ENCODE measurements at regions not wholly inside any gene's neighbourhood (a gene's known extent, or its start where the extent isn't known, plus 50 kb on each side); places are given as distances from the start of the nearest gene placed in this dataset.
"Not testable (repeated sequence)": the region's sequence is repeated elsewhere in the genome, so short reads cannot be mapped to it uniquely, and the experiment has no call there.

GRCh38 chr15:53116169-53116568, 326.0 kb upstream of the ONECUT1 start:
- no peak for DNase-seq

DNA sequence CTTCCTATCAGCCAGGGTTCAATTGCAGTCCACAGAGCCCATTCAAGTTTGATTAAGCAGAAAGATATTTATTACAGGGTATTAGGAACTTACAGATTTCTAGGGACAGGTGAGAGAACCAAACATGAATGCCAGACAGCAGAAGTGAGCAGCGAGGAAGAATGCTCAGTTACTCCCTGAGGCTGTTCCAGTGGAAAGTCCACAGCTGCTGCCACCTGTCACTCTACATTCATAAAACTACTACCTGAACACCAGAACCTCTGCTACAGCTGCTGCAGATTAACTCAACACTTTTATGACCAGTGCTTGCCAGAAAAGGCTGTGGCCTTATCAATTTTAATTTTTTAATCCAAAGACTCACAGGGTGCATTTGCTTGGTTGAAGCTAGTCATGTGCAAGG, 325.4 kb upstream of the ONECUT1 start:
- DNase-seq = no peak

GRCh38 chr15:53114960-53115359, 324.8 kb upstream of the ONECUT1 start:
- no peak for DNase-seq

GRCh38 chr15:53110999-53111398, 320.9 kb upstream of the ONECUT1 start:
- DNase-seq = no peak

- no peak for DNase-seq
Observed at GRCh38 chr15:53108319-53108718, 318.2 kb upstream of the ONECUT1 start.

DNA sequence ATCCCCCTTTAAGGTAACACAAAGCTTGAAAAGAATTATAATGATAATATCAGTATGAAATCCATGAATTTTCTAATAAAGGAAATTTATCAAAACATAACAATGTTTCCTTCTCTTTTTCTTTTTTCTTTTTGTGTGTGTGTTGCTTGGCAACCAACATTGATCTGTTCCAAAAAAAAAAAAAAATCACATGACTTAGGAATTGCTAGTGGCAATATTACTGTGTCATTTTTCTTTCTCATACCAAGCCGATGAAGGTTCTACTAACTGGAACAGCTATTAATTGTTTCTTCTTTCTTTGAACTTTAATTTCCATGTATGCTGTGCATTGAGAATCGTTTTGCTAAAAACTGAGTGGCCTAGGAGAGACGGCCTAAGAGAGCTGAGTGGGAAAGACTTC, 317.7 kb upstream of the ONECUT1 start:
- DNase-seq = no peak

- DNase-seq = no peak
Observed at GRCh38 chr15:53106505-53107286, 316.6 kb upstream of the ONECUT1 start.

DNA sequence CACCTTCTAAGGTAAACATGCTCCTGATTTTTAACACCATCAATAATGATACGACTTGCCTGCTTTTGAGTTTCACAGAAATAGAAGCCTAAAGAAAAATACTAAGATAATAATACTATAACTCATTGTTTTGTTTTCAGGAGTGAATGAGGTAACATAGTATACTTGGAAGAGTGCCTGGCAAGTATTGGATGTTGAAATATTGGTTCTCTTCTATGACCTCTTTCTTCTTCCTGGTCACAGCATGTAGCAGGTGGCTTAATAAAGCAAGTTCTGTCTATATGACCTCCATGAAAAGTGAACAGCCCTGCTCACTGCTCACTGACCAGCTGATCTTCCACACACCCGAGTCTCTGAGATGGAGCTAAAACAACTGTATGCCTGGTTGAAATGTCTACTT, 312.3 kb upstream of the ONECUT1 start:
- no peak for DNase-seq

DNA sequence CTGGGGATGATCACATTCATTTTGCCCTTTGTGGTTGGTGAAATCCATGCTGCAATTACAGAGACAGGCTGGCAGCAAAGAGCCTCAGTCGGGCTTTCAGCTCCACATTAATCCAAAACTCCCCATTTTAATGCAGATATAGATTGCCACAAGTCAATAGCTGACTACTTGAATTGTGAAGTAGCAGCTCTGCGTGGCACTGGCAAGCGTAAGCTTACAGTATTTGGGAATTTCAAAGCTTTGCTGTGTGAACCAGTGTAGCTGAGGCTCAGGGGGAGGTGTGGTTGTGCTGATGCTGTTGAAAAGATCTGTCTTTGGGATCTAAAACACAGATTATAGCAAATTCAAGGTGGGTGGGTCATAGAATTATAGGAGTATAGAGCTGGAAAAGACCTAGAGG, 290.3 kb upstream of the ONECUT1 start:
- DNase-seq = no peak

- no peak for DNase-seq
Observed at GRCh38 chr15:53074221-53074620, 284.1 kb upstream of the ONECUT1 start.

GRCh38 chr15:53072077-53072476, 281.9 kb upstream of the ONECUT1 start:
- peak; percentile 3 for DNase-seq

GRCh38 chr15:53068636-53069035, 278.5 kb upstream of the ONECUT1 start:
- no peak for DNase-seq

- no peak for DNase-seq
Observed at GRCh38 chr15:53059273-53060043, 269.3 kb upstream of the ONECUT1 start.

DNA sequence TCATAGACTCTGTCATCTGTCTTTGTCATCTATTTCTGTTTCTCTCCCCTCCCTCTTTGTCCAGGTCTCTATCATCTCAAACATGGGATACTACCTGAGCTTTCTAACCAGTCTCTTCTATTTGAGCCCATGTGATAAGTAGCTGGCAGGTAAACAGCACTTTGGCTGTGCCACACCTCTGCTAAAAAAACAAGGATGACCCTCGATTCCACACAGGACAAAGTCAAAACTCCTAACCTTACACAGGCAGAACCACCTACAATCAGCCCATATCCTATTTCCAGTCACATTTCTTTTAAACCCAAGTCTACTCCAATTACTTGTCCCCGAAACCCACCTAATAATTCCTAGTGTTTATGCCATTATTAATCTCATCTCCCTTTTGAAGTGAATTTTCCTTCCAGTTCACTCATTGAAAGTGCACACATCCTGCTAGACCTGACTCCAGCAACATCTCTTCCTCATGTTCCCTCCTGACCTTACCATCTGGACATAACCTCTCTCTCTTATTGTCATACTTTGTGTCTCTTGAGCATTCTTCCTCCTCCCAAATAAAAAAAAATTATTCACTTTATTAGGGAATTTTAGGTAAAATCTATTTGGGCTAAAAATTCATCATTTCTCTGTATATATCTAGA, 256.1 kb upstream of the ONECUT1 start:
- DNase-seq = no peak

- DNase-seq = no peak
Observed at GRCh38 chr15:53038655-53038941, 248.5 kb upstream of the ONECUT1 start.

DNA sequence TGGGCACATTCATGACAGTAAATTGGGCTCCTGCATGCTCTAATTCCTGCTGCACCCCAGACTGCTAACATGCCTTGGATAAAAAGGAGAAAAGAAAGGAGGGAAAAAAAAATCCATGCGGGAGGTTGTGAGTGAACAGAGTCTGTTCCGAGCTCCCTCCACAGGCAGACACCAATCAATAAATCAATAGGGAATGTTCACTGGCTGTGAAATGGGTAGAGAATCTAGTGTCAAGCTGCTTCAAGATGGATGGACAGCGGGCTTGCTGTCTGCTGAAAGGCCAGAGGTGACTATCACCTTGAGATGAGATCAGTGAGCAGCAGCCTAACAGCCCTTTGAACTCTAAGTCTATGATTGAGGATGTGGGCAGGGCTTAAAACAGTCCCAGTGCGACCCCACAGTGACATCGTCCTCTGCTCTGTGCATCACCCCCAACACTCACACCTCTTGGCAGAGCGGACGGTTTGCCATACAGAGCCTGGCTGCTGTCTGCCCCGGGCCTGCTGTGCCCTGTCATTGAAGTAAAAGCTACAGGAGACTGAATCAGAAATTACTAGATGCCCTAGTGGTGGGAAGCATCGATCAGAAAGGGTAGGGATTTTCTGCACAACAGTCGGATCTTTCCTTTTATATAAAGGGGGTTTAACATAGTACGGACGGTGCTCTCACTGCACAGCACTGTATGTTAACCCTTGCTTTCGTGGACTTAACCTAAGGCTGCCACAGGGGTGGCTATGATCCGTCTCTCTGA, 247.9 kb upstream of the ONECUT1 start:
- no peak for DNase-seq

DNA sequence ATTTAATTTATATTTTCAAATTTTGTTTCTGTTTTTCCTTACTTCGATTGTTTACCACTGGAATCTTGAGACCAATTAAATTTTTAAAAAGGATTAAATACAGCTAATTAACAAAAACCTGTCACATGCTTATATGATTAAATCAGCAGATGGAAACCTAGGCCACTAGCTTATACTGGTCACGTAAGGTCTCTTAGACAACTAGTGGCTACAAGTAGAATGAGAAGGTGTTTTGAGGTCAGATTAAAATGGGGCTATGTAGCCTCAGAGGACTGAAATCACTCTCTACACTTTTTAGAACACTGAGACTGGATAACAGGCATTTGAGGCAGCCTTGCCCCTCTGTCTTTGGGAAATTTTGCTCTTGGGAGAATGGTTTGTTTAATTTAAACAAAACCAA, 246.5 kb upstream of the ONECUT1 start:
- DNase-seq = no peak

DNA sequence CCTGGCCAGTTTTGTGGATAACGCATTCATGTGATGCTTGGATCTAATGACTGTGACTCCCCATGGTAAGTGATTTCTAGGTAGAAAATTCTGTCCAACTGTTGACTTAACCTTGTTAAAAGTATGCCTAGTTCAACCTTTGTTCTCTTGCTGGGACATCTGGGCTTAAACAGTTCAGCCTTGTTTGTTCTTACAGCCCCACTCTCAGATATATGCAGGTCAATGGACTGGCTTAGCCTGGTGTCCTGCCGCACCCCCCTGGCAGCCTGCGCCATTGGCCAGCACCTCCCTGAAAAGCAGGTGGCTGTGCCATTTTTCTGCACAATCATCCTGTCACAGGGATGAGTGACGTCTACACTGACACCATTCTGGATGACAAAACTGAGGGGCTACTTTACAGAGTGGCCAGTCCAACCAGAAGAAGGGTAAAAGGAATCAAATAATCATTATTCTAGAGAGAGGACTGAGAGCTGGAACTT, 244.7 kb upstream of the ONECUT1 start:
- no peak for DNase-seq

- no peak for DNase-seq
Observed at GRCh38 chr15:53033709-53034108, 243.6 kb upstream of the ONECUT1 start.

DNA sequence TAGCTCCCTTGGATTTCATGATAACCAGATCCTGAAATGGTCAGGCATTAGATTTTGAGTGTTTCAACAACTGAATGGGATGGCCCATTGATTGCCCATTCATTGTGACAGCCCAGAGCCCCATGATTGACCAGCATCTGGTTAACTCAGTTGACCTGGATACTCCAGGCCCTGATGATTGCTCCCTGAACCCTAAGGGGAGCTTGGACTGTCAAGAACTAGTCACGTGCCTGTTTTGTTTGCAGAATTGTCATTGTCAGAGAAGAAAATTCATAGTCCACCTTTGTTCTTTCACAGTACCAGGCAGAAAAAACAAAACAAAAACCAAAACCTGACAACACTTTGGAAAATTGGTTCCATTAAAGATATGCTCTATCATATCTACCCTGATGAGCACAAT, 241.3 kb upstream of the ONECUT1 start:
- no peak for DNase-seq

- DNase-seq = no peak
Observed at GRCh38 chr15:53022788-53023187, 232.7 kb upstream of the ONECUT1 start.

DNA sequence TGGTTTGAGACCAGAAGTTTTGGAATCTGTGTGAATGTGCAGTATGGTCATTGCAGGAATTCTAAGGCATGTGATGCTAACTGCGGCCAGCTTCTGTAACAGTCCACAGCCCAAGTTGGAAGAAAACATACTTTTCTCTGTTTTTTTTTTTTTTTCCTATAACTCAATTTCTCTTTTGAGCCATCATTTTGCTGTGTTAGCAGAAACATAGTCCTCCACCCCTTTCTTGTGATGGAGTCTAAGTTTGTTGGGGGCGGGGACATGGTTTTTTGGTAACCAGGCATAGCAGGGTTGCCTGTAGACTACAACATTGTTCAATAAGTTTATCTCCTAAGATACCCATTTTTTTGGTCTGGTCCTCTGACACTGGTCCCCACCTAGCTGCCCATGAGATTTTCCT, 223.2 kb upstream of the ONECUT1 start:
- no peak for DNase-seq

GRCh38 chr15:53011779-53012178, 221.6 kb upstream of the ONECUT1 start:
- DNase-seq = not testable (repeated sequence)

Data from stimulated activated CD4-positive, alpha-beta T cell treated with anti-CD3 and anti-CD28 coated beads, Interleukin-1b, Interleukin-23, amount 100 ng/mL, for 48 hours (primary cell).